ENCODE measurements at regions not wholly inside any gene's neighbourhood (a gene's known extent, or its start where the extent isn't known, plus 50 kb on each side); places are given as distances from the start of the nearest gene placed in this dataset.
A peak's percentile ranks its signal among the peaks of the same experiment; 100 is the strongest.

DNA sequence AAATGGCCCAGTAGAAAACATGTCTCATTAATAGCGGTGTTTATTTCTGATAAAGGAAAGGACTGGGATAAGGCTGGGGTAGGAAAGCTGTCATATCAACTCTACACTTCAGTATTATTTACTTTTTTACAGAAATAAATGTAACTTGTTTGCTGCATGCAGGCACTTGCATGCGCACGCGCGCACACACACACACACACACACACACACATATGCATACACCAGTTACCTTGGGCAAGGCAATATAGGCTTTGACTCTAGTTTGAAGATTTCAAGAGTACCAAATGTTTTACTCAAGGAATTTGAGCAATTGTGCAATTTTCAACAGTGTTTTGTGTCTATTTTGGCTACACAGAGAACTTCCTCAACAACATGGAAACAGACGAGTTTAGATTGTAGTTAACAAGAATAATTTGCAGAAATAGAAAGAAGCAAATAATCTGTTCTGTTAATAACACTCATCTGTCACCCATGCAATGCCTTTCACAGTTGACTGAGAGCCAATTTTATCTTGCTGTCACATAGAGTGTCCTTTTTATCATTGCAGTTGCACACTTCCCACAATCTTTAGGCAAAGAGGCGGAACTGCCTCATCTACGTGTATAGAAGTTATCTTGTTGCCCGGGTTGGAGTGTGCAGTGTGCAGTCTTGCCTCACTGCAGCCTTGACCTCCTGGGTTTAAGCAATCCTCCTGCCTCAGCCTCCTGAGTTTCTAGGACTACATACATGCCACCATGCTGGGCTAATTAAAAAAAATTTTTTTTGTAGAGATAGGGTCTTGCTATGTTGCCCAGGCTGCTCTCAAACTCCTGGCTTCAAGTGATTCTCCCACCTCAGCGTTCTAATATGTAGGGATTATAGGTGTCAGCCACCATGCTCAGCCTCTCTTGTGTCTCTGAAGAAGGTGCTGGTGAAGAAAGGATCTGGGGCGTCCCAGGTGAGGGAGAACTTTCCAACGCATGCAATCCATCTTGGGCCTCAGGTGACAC is 64.6 kb upstream of the GPCPD1 start:
- H3K4me3 ChIP-seq (replicated peaks; ENCODE audit: insufficient read depth, low read length), result no peak overlapping the region

DNA sequence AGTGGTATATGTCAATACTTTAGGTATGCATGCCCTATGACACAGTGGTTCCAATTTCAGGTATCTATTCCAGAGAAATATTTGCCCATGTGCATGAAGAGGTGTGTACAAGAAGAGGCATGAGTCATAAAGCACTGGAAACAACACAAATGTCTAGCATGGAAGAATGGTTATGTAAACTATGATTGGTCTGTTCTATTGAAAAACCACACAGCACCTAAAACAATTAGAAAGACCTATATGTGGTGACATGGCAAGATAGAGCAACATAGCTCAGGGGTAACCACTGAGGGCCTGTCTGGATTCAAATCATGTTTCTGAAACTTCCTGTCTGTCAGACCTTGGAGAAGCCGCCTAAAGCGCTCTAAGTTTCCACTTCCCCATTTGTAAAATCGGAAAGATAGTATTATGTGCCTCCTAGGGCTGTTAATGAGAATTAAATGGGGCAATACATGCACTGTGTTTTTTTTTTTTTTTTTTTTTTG is 63.4 kb upstream of the GPCPD1 start:
- Histone ChIP-seq H3K27ac (replicated peaks) (peak overlapping the region; percentile 95), H3K4me3 (replicated peaks; ENCODE audit: insufficient read depth, low read length) (no peak overlapping the region), H3K27me3 (ENCODE audit: insufficient read depth, poor library complexity, severe bottlenecking) (no peaks in the 10 kb centered on the region)
- DNase-seq (ENCODE audit: low read depth in 1 of 2, low spot score in 1 of 2), result peak; percentile 90 to 93
- TF ChIP-seq POLR2AphosphoS5 (IDR thresholded peaks at IDR 0.05; ENCODE audit: low read depth) (0 out of 2 replicates have a peak, but pooled peaks have one; percentile 32), SPI1 (IDR thresholded peaks at IDR 0.05; ENCODE audit: borderline replicate concordance, low read depth) (peak; percentile 99), GABPA (IDR thresholded peaks at IDR 0.05; ENCODE audit: low read depth) (no peak)
- TF ChIP-seq, protein P1, sequence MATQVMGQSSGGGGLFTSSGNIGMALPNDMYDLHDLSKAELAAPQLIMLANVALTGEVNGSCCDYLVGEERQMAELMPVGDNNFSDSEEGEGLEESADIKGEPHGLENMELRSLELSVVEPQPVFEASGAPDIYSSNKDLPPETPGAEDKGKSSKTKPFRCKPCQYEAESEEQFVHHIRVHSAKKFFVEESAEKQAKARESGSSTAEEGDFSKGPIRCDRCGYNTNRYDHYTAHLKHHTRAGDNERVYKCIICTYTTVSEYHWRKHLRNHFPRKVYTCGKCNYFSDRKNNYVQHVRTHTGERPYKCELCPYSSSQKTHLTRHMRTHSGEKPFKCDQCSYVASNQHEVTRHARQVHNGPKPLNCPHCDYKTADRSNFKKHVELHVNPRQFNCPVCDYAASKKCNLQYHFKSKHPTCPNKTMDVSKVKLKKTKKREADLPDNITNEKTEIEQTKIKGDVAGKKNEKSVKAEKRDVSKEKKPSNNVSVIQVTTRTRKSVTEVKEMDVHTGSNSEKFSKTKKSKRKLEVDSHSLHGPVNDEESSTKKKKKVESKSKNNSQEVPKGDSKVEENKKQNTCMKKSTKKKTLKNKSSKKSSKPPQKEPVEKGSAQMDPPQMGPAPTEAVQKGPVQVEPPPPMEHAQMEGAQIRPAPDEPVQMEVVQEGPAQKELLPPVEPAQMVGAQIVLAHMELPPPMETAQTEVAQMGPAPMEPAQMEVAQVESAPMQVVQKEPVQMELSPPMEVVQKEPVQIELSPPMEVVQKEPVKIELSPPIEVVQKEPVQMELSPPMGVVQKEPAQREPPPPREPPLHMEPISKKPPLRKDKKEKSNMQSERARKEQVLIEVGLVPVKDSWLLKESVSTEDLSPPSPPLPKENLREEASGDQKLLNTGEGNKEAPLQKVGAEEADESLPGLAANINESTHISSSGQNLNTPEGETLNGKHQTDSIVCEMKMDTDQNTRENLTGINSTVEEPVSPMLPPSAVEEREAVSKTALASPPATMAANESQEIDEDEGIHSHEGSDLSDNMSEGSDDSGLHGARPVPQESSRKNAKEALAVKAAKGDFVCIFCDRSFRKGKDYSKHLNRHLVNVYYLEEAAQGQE (IDR thresholded peaks at IDR 0.05; ENCODE audit: insufficient replicate concordance, low read depth), result no peak
- TF ChIP-seq, protein P2, sequence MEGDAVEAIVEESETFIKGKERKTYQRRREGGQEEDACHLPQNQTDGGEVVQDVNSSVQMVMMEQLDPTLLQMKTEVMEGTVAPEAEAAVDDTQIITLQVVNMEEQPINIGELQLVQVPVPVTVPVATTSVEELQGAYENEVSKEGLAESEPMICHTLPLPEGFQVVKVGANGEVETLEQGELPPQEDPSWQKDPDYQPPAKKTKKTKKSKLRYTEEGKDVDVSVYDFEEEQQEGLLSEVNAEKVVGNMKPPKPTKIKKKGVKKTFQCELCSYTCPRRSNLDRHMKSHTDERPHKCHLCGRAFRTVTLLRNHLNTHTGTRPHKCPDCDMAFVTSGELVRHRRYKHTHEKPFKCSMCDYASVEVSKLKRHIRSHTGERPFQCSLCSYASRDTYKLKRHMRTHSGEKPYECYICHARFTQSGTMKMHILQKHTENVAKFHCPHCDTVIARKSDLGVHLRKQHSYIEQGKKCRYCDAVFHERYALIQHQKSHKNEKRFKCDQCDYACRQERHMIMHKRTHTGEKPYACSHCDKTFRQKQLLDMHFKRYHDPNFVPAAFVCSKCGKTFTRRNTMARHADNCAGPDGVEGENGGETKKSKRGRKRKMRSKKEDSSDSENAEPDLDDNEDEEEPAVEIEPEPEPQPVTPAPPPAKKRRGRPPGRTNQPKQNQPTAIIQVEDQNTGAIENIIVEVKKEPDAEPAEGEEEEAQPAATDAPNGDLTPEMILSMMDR (IDR thresholded peaks at IDR 0.05; ENCODE audit: insufficient read depth, low read length), result no peak

More for the DNA sequence above, 64.6 kb upstream of the GPCPD1 start:
- DNase-seq (ENCODE audit: low read depth in 1 of 2, low spot score in 1 of 2), result peak; percentile 79 to 84
- TF ChIP-seq GABPA (IDR thresholded peaks at IDR 0.05; ENCODE audit: low read depth), result no peak
- peak; percentile 37; the same call in 1 of the 2 replicates for TF ChIP-seq SPI1 (IDR thresholded peaks at IDR 0.05; ENCODE audit: borderline replicate concordance, low read depth)
- no peak for TF ChIP-seq POLR2AphosphoS5 (IDR thresholded peaks at IDR 0.05; ENCODE audit: low read depth)
- TF ChIP-seq, protein P2 (IDR thresholded peaks at IDR 0.05; ENCODE audit: insufficient read depth, low read length), result no peak
- Histone ChIP-seq H3K27me3 (ENCODE audit: insufficient read depth, poor library complexity, severe bottlenecking) (no peaks in the 10 kb centered on the region), H3K27ac (replicated peaks) (peak overlapping the region; percentile 95)

DNA sequence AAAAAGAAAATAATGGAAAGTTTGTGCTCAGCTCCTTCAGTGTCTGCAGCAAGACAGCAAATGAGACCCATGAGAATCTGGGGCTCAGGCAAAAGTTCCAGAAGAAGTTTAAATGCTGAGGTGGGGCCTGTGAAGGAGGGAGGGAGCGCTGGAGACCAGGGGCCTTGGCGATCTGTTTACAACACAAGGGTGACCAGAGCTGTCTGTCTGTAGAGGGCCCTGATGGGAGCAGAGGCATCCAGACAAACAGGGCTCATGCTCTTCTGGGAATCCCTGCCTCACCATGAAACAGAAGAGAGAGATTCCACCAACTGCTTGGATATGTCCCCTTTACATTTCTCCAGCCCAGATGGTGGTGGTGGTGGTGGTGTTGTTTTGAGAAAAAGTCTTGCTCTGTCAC is 60.1 kb upstream of the GPCPD1 start:
- Histone ChIP-seq H3K4me3 (replicated peaks; ENCODE audit: insufficient read depth, low read length) (no peak overlapping the region), H3K27ac (replicated peaks) (peak overlapping the region; percentile 90), H3K27me3 (ENCODE audit: insufficient read depth, poor library complexity, severe bottlenecking) (no peaks in the 10 kb centered on the region)
- no peak for TF ChIP-seq GABPA (IDR thresholded peaks at IDR 0.05; ENCODE audit: low read depth)
- TF ChIP-seq, protein P1 (IDR thresholded peaks at IDR 0.05; ENCODE audit: insufficient replicate concordance, low read depth), result no peak
- DNase-seq (ENCODE audit: low read depth in 1 of 2, low spot score in 1 of 2), result no peak

DNA sequence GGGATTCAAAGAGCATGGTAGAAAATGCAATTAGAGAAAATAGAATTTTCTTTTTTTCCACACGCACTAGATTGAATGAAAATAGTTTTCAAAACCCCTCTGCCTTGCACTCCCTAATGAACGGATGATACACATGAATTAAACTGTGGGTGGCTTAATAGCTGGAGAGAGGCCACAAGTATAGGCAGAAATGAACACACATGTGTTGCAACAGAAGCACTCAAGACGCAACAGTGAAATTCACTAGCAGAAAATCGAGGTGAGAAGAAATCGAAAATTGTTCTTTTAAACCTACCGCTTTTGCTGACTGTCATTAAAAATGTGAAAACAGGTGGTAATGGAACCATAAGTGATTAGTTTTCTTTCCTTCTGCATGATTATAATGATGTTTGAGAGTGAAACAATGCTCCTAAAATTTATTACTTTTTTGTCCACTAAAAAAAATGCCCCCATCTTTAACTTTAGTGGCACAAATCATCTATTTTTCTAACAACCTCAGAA is 59.3 kb upstream of the GPCPD1 start:
- no peaks in the 10 kb centered on the region for H3K27me3 ChIP-seq (ENCODE audit: insufficient read depth, poor library complexity, severe bottlenecking)
- H3K4me3 ChIP-seq (replicated peaks; ENCODE audit: insufficient read depth, low read length), result no peak overlapping the region
- DNase-seq (ENCODE audit: low read depth in 1 of 2, low spot score in 1 of 2), result peak in 1 of 2 experiments; percentile 46
- H3K27ac ChIP-seq (replicated peaks), result peak overlapping the region; percentile 90
- TF ChIP-seq GABPA (IDR thresholded peaks at IDR 0.05; ENCODE audit: low read depth), result no peak
- TF ChIP-seq, protein P2 (IDR thresholded peaks at IDR 0.05; ENCODE audit: insufficient read depth, low read length), result no peak
- TF ChIP-seq SPI1 (IDR thresholded peaks at IDR 0.05; ENCODE audit: borderline replicate concordance, low read depth), result no peak
- TF ChIP-seq, protein P1 (IDR thresholded peaks at IDR 0.05; ENCODE audit: insufficient replicate concordance, low read depth), result no peak
- no peak for TF ChIP-seq POLR2AphosphoS5 (IDR thresholded peaks at IDR 0.05; ENCODE audit: low read depth)
